ENCODE measurements at regions not wholly inside any gene's neighbourhood (a gene's known extent, or its start where the extent isn't known, plus 50 kb on each side); places are given as distances from the start of the nearest gene placed in this dataset.

- Histone ChIP-seq H2BK120ac (replicated peaks; ENCODE audit: low read depth, low read length) (no peak overlapping the region), H3K36me3 (ENCODE audit: control insufficient read depth in 2 of 4, insufficient read depth in 4 of 4, low read length in 3 of 4) (no peaks in the 10 kb centered on the region), H3K23ac (ENCODE audit: insufficient read length) (no peak overlapping the region), H4K20me1 (replicated peaks in 1 of 2; ENCODE audit: control insufficient read depth in 1 of 2, insufficient read depth in 2 of 2, low read length in 2 of 2) (no peaks in the 10 kb centered on the region), H4K8ac (ENCODE audit: extremely low read depth, insufficient read depth, low read length) (no peak overlapping the region), H3K23me2 (ENCODE audit: low read depth, low read length) (no peaks in the 10 kb centered on the region), H2AFZ (ENCODE audit: low read length) (no peak overlapping the region), H3K56ac (replicated peaks; ENCODE audit: insufficient read length, low read depth, low read length) (no peak overlapping the region), H3K4me2 (ENCODE audit: insufficient read depth in 1 of 2, low read depth in 2 of 2, low read length in 2 of 2) (no peak overlapping the region), H3K79me2 (ENCODE audit: control insufficient read depth in 1 of 2, insufficient read depth in 2 of 2, low read length in 2 of 2) (no peaks in the 10 kb centered on the region), H3K79me1 (ENCODE audit: low read depth, low read length) (no peaks in the 10 kb centered on the region), H2BK5ac (ENCODE audit: low read depth, low read length) (no peak overlapping the region), H3K27me3 (replicated peaks in 1 of 4; ENCODE audit: control insufficient read depth in 3 of 4, extremely low read depth in 1 of 4, insufficient read depth in 3 of 4, low read length in 3 of 4) (no peaks in the 10 kb centered on the region), H4K91ac (replicated peaks; ENCODE audit: insufficient read length, low read length) (no peak overlapping the region), H3K14ac (ENCODE audit: insufficient read length) (no peak overlapping the region), H2BK15ac (ENCODE audit: low read length) (no peak overlapping the region), H3K9me3 (ENCODE audit: insufficient read depth in 2 of 2, low read depth in 1 of 2, low read length in 1 of 2) (no peaks in the 10 kb centered on the region), H3K9ac (replicated peaks in 1 of 4; ENCODE audit: extremely low read depth in 1 of 4, low read depth in 3 of 4, low read length in 3 of 4) (no peak overlapping the region), H3K27ac (ENCODE audit: low read depth, low read length) (no peak overlapping the region), H3K4me3 (ENCODE audit: extremely low read depth in 1 of 4, insufficient read depth in 2 of 4, low read depth in 3 of 4, low read length in 4 of 4) (no peak overlapping the region), H3K4me1 (replicated peaks in 1 of 4; ENCODE audit: control insufficient read depth in 3 of 4, insufficient read depth in 4 of 4, low read length in 3 of 4) (no peaks in the 10 kb centered on the region; a peak in 1 of 7 replicates), H3K18ac (ENCODE audit: extremely low read depth, low read length) (no peak overlapping the region), H4K5ac (ENCODE audit: insufficient read length, low read depth, low read length) (no peak overlapping the region), H2BK20ac (ENCODE audit: low read length) (no peak overlapping the region), H2BK12ac (ENCODE audit: low read depth, low read length) (no peak overlapping the region), H2AK5ac (ENCODE audit: low read depth, low read length) (no peak overlapping the region), H3K4ac (replicated peaks; ENCODE audit: insufficient read length, low read depth, low read length) (no peak overlapping the region)
- FAIRE-seq (no peak), DNase-seq (ENCODE audit: low read depth in 1 of 2, low spot score in 2 of 2) (no peak)
- POLR2A ChIA-PET (ENCODE audit: partially characterized antibody), result interaction anchor here (0.6 kb wide), 1 partner anchor 150 kb away, joined by 4 read pairs; no protein-coding TSS in a partner anchor
- CTCF ChIA-PET (ENCODE audit: partially characterized antibody), result no interaction called here
- 90% methylated on average over 7 of the region's 7 CpGs; no CpG with 5 or more reads in 1 of the 2 experiments for WGBS, 2 experiments (ENCODE audit: extremely low coverage in 1 of 2, insufficient coverage in 1 of 2, insufficient read length in 1 of 2, insufficient replicate concordance in 2 of 2, low coverage in 1 of 2, low lambda C conversion rate in 2 of 2, missing lambda C conversion rate in 1 of 2)
- TF ChIP-seq BACH1 (IDR thresholded peaks at IDR 0.05; ENCODE audit: low read length) (no peak), SUZ12 (IDR thresholded peaks at IDR 0.05; ENCODE audit: low read length) (no peak), HDAC6 (IDR thresholded peaks at IDR 0.05; ENCODE audit: low read depth, low read length) (no peak), SRF (IDR thresholded peaks at IDR 0.05; ENCODE audit: low read depth, low read length) (no peak), RFX5 (IDR thresholded peaks at IDR 0.05; ENCODE audit: borderline replicate concordance, low read depth, low read length) (no peak), ZNF274 (IDR thresholded peaks at IDR 0.05; ENCODE audit: borderline replicate concordance, extremely low read depth, low read length) (no peak), CHD1 (IDR thresholded peaks at IDR 0.05; ENCODE audit: low read depth, low read length) (no peak), GTF2F1 (IDR thresholded peaks at IDR 0.05; ENCODE audit: borderline replicate concordance, low read depth, low read length) (no peak), TAF1 (IDR thresholded peaks at IDR 0.05; ENCODE audit: low read depth, low read length) (no peak), CBX5 (IDR thresholded peaks at IDR 0.05; ENCODE audit: low read depth, low read length) (no peak), POLR2AphosphoS5 (IDR thresholded peaks at IDR 0.05; ENCODE audit: low read depth, low read length) (no peak), TAF7 (optimal IDR thresholded peaks at IDR 0.05; ENCODE audit: borderline replicate concordance, low read depth, low read length) (no peak), RAD21 (IDR thresholded peaks at IDR 0.05 in 1 of 2, conservative IDR thresholded peaks at IDR 0.05 in 1 of 2; ENCODE audit: low read depth in 2 of 2, low read length in 2 of 2) (no peak)
- TF ChIP-seq, protein P1, sequence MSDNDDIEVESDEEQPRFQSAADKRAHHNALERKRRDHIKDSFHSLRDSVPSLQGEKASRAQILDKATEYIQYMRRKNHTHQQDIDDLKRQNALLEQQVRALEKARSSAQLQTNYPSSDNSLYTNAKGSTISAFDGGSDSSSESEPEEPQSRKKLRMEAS (IDR thresholded peaks at IDR 0.05), result no peak
These were observed 173.9 kb downstream of the HHIPL2 start for GRCh38 chr1:222373831-222374602.

Measured in H1 (cell line).